ENCODE measurements at regions not wholly inside any gene's neighbourhood (a gene's known extent, or its start where the extent isn't known, plus 50 kb on each side); places are given as distances from the start of the nearest gene placed in this dataset.

- Histone ChIP-seq H3K4me3 (ENCODE audit: low read length) (no peak overlapping the region), H3K27ac (ENCODE audit: low read length) (no peak overlapping the region), H3K36me3 (ENCODE audit: control insufficient read depth, insufficient read depth, low read length) (no peaks in the 10 kb centered on the region), H3K9me3 (ENCODE audit: control insufficient read depth, insufficient read depth, low read length) (no peaks in the 10 kb centered on the region), H3K27me3 (ENCODE audit: control insufficient read depth, insufficient read depth, low read length) (no peaks in the 10 kb centered on the region), H3K4me1 (ENCODE audit: control insufficient read depth, insufficient read depth, low read length) (no peaks in the 10 kb centered on the region)
- no peak overlapping the region for H3K27ac Mint-ChIP-seq
- H3K27me3 Mint-ChIP-seq (ENCODE audit: low read depth in 2 of 2) = peaks cover 4 to 10% of the 10 kb centered on the region in 2 donors
- H3K9me3 Mint-ChIP-seq = peaks cover 0 to 2% of the 10 kb centered on the region in 2 donors
- no peaks in the 10 kb centered on the region for H3K36me3 Mint-ChIP-seq
- intact Hi-C loops (cut with micrococcal nuclease) = no loop called here
- TF ChIP-seq CTCF (IDR thresholded peaks at IDR 0.05) = no peak
- ATAC-seq (no peak), DNase-seq (no peak)
- H3K4me3 Mint-ChIP-seq = no peak overlapping the region
- no peaks in the 10 kb centered on the region for H3K4me1 Mint-ChIP-seq
- WGBS (ENCODE audit: insufficient coverage) = 78% methylated on average over 1 of the region's 3 CpGs
These were observed 125.3 kb upstream of the CLNK start for GRCh38 chr4:10809905-10810304.

GRCh38 chr4:10808591-10808990, 124.0 kb upstream of the CLNK start:
- Mint-ChIP-seq H3K27me3 (ENCODE audit: low read depth in 2 of 2) (peaks cover 7 to 10% of the 10 kb centered on the region in 2 donors), H3K4me3 (no peak overlapping the region), H3K4me1 (no peaks in the 10 kb centered on the region), H3K27ac (no peak overlapping the region), H3K36me3 (no peaks in the 10 kb centered on the region), H3K9me3 (peaks cover 0 to 2% of the 10 kb centered on the region in 2 donors)
- H3K36me3 ChIP-seq (ENCODE audit: control insufficient read depth, insufficient read depth, low read length) = no peaks in the 10 kb centered on the region
- H3K27me3 ChIP-seq (ENCODE audit: control insufficient read depth, insufficient read depth, low read length) = no peaks in the 10 kb centered on the region
- no peak overlapping the region for H3K27ac ChIP-seq (ENCODE audit: low read length)
- intact Hi-C loops (cut with micrococcal nuclease) = no loop called here
- H3K9me3 ChIP-seq (ENCODE audit: control insufficient read depth, insufficient read depth, low read length) = no peaks in the 10 kb centered on the region
- TF ChIP-seq CTCF (IDR thresholded peaks at IDR 0.05) = no peak
- H3K4me1 ChIP-seq (ENCODE audit: control insufficient read depth, insufficient read depth, low read length) = no peaks in the 10 kb centered on the region
- ATAC-seq = no peak
- no peak for DNase-seq
- H3K4me3 ChIP-seq (ENCODE audit: low read length) = no peak overlapping the region

- Histone ChIP-seq H3K4me1 (ENCODE audit: control insufficient read depth, insufficient read depth, low read length) (no peaks in the 10 kb centered on the region), H3K27ac (ENCODE audit: low read length) (no peak overlapping the region), H3K36me3 (ENCODE audit: control insufficient read depth, insufficient read depth, low read length) (no peaks in the 10 kb centered on the region), H3K27me3 (ENCODE audit: control insufficient read depth, insufficient read depth, low read length) (no peaks in the 10 kb centered on the region), H3K4me3 (ENCODE audit: low read length) (no peak overlapping the region), H3K9me3 (ENCODE audit: control insufficient read depth, insufficient read depth, low read length) (no peaks in the 10 kb centered on the region)
- intact Hi-C loops (cut with micrococcal nuclease) = no loop called here
- ATAC-seq (no peak), DNase-seq (no peak)
- no peak overlapping the region for H3K27ac Mint-ChIP-seq
- no peaks in the 10 kb centered on the region for H3K4me1 Mint-ChIP-seq
- peaks cover 0 to 2% of the 10 kb centered on the region in 2 donors for H3K9me3 Mint-ChIP-seq
- WGBS (ENCODE audit: insufficient coverage) = 90% methylated on average over 4 of the region's 4 CpGs
- peaks cover 7 to 10% of the 10 kb centered on the region in 2 donors for H3K27me3 Mint-ChIP-seq (ENCODE audit: low read depth in 2 of 2)
- no peak for TF ChIP-seq CTCF (IDR thresholded peaks at IDR 0.05)
- no peak overlapping the region for H3K4me3 Mint-ChIP-seq
- H3K36me3 Mint-ChIP-seq = no peaks in the 10 kb centered on the region
These were observed 122.5 kb upstream of the CLNK start for GRCh38 chr4:10806953-10807645.
